GM13977 (cell line): ENCODE measurements at regions not wholly inside any gene's neighbourhood (a gene's known extent, or its start where the extent isn't known, plus 50 kb on each side); places are given as distances from the start of the nearest gene placed in this dataset.

Experiments
- DNase-seq: peaks from one replicate; pipeline ENCODE4 v3.0.0; 2012; ENCODE audit warnings: low spot score
- CTCF ChIP-seq: IDR thresholded peaks from 2 replicates; pipeline ENCODE4 v1.5.1; 2012; ENCODE audit warnings: mild to moderate bottlenecking, control low read depth; ENCODE audit not compliant: insufficient read depth; ENCODE audit errors: extremely low read depth, missing control alignments
- in situ Hi-C: fragments of 300-500 bp; cut with MboI; formaldehyde crosslinking; loops from one replicate; pipeline ENCODE4 v1.12.0; 2022; ENCODE audit warnings: low sequenced_read_pairs, low pct_unique_long_range_greater_than_20kb, mixed read lengths, inconsistent platforms; ENCODE audit not compliant: unreplicated experiment

- no peak for TF ChIP-seq CTCF
- DNase-seq = no peak
These were observed 756.4 kb downstream of the C12orf50 start for GRCh38 chr12:87272851-87273250.

GRCh38 chr12:87270919-87271318, 758.3 kb downstream of the C12orf50 start:
- DNase-seq = no peak
- in situ Hi-C loops = no loop called here
- TF ChIP-seq CTCF = no peak

More at GRCh38 chr12:87272851-87273250, 756.4 kb downstream of the C12orf50 start:
- in situ Hi-C loops = no loop called here

- peak; percentile 13 for TF ChIP-seq CTCF
- DNase-seq = no peak
- in situ Hi-C loops = no loop called here
These were observed 762.9 kb downstream of the C12orf50 start for GRCh38 chr12:87266305-87266704.

- in situ Hi-C loops = no loop called here
- DNase-seq = no peak
- no peak for TF ChIP-seq CTCF
These were observed 769.8 kb downstream of the C12orf50 start for GRCh38 chr12:87259391-87259790.

- in situ Hi-C loops = no loop called here
- no peak for DNase-seq
- TF ChIP-seq CTCF = no peak
These were observed 774.7 kb downstream of the C12orf50 start for GRCh38 chr12:87254381-87255030.

- in situ Hi-C loops = no loop called here
- no peak for TF ChIP-seq CTCF
- DNase-seq = no peak
These were observed 776.0 kb downstream of the C12orf50 start for GRCh38 chr12:87253157-87253556.
